ENCODE measurements at regions not wholly inside any gene's neighbourhood (a gene's known extent, or its start where the extent isn't known, plus 50 kb on each side); places are given as distances from the start of the nearest gene placed in this dataset.

DNA sequence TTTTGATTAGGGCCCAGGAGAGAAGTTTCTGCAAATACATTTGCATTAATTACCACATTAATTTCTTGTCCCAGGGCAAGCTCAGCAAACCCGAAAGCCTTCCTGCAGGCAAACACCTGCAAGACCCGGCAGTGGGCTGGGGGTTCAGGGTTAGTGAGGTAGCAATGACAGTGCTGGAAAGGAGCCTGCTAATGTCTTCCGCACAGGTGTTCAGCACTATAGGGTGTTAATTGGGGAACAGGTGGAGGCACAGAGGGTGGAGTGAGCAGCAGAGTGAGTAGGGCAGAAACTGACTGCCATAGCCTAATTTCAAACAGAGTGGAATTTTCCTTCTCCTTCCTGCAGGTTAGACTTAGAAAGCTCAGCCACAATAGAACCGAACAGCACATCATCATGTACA, 50.9 kb upstream of the UBASH3B start:
- no peak overlapping the region for H3K4me3 ChIP-seq (ENCODE audit: low read length)
- TF ChIP-seq, protein P1, sequence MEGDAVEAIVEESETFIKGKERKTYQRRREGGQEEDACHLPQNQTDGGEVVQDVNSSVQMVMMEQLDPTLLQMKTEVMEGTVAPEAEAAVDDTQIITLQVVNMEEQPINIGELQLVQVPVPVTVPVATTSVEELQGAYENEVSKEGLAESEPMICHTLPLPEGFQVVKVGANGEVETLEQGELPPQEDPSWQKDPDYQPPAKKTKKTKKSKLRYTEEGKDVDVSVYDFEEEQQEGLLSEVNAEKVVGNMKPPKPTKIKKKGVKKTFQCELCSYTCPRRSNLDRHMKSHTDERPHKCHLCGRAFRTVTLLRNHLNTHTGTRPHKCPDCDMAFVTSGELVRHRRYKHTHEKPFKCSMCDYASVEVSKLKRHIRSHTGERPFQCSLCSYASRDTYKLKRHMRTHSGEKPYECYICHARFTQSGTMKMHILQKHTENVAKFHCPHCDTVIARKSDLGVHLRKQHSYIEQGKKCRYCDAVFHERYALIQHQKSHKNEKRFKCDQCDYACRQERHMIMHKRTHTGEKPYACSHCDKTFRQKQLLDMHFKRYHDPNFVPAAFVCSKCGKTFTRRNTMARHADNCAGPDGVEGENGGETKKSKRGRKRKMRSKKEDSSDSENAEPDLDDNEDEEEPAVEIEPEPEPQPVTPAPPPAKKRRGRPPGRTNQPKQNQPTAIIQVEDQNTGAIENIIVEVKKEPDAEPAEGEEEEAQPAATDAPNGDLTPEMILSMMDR (conservative IDR thresholded peaks at IDR 0.05; ENCODE audit: low read depth, low read length) = no peak
- no peak for DNase-seq (ENCODE audit: low read depth)

DNA sequence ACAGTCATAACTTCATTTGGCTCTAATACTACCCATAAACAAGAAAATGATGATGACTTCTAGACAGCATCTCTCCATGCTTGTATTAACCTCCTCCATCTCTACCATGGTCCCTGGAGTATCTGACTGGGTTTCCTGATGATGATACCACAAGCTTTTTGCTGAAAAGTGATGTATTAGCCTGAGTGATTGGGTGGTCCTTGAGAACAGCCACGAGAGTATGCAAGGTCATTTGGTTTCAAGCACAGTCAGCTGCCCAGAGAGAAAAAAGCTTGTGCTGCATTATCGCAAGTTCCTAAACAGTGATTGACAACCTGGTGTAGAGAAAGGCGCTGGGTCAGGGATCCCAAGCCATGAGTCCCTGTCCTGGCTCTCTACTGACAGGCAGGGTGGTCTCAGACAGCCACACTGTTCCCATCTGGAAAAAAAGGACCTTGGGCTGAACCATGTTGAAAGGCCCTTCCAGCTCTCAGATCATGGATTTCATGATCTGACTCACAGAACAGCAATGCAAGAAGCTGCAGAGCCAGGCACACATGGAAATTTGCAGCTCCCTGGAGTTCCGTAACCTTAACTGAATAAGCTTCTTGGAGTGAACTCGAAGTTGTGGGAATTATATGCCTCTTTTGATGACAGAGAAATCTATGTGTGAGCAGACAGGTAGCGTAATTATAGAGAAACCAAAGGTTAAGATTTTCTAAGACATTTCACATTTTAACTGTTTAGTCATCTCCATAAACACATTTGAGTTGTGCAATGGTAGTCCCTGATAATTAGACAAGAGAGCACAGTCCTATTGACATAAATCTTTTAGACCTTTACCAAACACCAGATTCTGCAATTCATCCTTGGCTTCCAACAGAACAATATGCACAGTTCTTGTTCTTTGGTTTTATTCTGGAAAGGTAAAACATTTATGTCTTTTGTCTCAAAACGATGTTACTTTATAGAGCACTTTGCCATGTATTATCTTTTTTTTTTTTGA, 54.1 kb upstream of the UBASH3B start:
- no peak overlapping the region for H3K4me3 ChIP-seq (ENCODE audit: low read length)
- DNase-seq (ENCODE audit: low read depth) = peak; percentile 63
- TF ChIP-seq, protein P1 (conservative IDR thresholded peaks at IDR 0.05; ENCODE audit: low read depth, low read length) = no peak

DNA sequence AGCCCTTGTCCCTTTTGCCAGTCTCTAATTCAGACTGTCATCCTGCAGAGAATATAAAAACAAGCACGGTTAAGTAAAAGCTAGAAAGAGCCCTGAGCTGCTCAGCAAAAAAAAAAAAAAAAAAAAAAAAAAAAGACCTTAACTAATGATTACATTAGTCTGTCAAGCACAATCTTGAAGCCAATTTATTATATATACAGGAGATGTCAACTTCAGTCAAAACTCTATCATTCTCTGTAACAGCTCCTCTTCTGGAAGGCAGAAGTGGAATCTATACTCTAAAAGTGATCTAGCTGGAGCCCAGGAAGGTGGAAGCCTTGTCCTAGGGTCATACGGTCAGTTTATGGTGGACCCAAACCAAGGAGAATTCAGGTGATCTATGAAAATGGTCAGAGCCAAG, 55.2 kb upstream of the UBASH3B start:
- no peak for DNase-seq (ENCODE audit: low read depth)
- no peak overlapping the region for H3K4me3 ChIP-seq (ENCODE audit: low read length)
- TF ChIP-seq, protein P1 (conservative IDR thresholded peaks at IDR 0.05; ENCODE audit: low read depth, low read length) = no peak

DNA sequence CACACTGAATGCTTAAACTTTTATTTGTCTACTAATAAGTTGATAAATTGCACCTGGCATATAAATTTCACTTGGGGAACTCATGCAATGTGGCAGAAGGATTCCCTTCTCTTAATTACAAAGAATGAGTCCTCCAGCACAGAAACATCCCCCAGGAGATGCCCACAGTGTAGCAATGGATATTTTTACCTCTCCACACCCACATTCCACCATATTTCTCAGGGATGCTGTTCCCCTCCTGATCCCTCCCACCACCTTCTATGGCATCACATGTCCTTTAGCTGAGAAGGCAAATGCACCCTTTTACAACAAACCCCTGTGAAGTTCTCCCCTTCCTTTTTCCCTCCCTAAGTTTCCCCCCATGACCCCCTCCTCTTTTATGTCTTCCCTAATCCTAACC, 56.1 kb upstream of the UBASH3B start:
- no peak for DNase-seq (ENCODE audit: low read depth)
- no peak overlapping the region for H3K4me3 ChIP-seq (ENCODE audit: low read length)
- TF ChIP-seq, protein P1 (conservative IDR thresholded peaks at IDR 0.05; ENCODE audit: low read depth, low read length) = no peak

DNA sequence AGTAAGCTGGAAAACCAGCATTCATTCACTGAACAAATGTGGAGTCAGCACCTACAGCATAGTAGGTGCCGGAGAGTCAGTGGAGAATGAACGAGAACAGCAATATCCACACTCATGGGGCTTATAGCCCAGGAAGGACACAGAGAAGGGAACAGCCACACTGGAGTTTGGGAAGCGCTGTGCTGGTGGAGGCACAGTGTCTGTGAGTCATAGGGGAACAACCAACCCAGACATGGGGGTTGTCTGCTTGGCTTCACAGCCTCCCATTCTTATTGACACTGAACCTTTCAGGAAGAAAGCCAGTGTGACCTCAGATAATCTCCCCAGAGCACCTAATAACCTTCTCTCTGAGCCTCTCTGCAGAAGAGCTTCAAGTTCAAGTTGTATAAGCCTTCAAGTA, 56.6 kb upstream of the UBASH3B start:
- TF ChIP-seq, protein P1 (conservative IDR thresholded peaks at IDR 0.05; ENCODE audit: low read depth, low read length) = no peak
- no peak for DNase-seq (ENCODE audit: low read depth)
- H3K4me3 ChIP-seq (ENCODE audit: low read length) = no peak overlapping the region

DNA sequence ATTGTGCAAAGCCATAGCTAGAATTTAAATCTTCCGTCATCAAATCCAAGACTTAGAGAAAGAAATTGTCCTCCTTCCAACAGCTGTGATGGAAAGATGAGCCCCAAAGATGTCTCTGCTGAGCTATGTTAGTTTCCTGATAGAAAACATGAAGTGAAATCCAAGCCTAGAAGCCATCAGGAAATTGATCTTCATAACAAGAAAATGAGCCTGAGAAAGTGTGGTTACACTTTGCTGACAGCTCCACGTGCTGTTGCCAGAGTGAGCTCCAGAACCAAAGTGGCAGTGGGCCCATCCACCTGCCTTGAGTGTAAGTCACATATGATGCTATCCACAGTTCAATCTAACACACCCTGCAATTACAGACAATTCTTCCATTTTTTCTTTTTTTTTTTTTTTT, 58.0 kb upstream of the UBASH3B start:
- TF ChIP-seq, protein P1 (conservative IDR thresholded peaks at IDR 0.05; ENCODE audit: low read depth, low read length) = no peak
- DNase-seq (ENCODE audit: low read depth) = no peak
- no peak overlapping the region for H3K4me3 ChIP-seq (ENCODE audit: low read length)

Measured in retinal pigment epithelial cell (primary cell).